ENCODE measurements at regions not wholly inside any gene's neighbourhood (a gene's known extent, or its start where the extent isn't known, plus 50 kb on each side); places are given as distances from the start of the nearest gene placed in this dataset.
"Not testable (repeated sequence)": the region's sequence is repeated elsewhere in the genome, so short reads cannot be mapped to it uniquely, and the experiment has no call there.

GRCh38 chr1:149700677-149701567, 81.6 kb upstream of the FCGR1A start:
- DNase-seq: not testable (repeated sequence)

DNA sequence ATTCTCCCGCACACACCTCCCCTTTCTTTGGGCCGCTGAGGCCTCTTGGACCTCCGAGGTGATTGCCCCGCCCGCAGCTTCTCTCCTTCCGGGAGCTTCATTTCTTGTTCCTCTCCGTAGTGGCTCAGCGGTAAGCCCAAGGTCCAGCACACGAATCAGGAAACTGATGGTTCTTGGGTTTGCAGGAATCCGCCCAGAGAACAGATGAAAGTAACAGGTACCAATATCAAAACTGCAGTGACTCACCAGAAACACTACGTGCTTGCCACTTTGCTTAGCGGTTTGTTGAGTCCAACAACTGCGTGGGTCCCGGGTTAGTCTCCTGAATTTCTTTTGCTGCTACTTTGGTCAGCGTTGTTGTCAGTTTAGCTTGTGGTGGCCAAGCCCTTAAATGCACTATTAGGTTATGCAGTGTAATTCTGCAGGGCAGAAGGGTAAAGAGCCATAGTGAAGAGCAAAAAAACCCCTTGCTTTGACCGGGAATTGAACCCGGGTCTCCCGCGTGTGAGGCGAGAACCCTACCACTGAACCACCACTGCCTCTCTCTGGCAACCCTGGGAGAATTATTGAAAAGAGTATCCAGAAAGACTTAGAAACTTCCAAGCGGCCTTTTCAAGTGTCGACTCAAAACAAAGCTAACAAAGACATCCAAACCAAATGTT, 74.2 kb upstream of the FCGR1A start:
- peak; percentile 58 to 75 for DNase-seq

DNA sequence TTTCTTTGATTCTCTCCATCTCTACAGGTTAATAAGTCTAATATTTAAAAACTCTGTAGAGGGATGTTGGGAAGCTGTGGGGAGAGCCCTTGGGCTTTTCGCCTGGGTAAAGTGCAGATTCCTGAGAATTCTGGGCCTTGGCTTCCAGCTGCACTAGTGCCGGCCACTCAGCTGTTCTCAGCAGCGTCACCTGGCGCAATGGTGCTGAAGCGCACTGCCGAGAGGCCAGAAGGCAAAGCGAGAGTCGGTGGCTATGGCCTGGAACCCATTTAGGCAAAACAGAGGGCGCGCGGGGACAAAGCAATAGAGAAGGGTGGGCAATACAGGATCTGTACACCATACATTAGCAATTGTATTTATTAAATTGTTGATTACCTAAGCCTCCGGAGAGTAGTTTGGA, 70.8 kb upstream of the FCGR1A start:
- not testable (repeated sequence) for DNase-seq

GRCh38 chr1:149712154-149712927, 70.2 kb upstream of the FCGR1A start:
- DNase-seq: peak in 1 of 2 experiments; percentile 25

GRCh38 chr1:149713513-149713912, 69.0 kb upstream of the FCGR1A start:
- not testable (repeated sequence) for DNase-seq

DNA sequence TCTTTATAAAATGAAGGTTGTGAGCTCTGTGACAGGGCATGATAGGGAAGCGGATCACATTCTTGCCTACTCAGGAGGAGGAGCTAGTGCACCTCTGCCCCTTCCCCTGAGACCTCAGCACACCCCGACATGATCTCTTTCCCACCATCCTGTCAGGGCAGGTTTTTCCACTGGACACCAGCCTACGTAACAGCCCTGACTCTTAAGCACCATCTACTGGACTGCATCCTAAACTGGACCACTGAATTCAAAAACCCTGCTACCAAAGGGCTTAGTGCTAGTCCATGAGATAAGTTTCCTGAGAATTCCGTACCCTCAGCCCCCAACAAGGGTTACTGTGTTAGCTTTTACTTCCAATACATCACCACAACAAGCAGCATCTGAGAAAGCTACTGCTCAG, 68.5 kb upstream of the FCGR1A start:
- DNase-seq: not testable (repeated sequence)

- DNase-seq: not testable (repeated sequence)
Observed at GRCh38 chr1:149724618-149725302, 57.7 kb upstream of the FCGR1A start.

DNA sequence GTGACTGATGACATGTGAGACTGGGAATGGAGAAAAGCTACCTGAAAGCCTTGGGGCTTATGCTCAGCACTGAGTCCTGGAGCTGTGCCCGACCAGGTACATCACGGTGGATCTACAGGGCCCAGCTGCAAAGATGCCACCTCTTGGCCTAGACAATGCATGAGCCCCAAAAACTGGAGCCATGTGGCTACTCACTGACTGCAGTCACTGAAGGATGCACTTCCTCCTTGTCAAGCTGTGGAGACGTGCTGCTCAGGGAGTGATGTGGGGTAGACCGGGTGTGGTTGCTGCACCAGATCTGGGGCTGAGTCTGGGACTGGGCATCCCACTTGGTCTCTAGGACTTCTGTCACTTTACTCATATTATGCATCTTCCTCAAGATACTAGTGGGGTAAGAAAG, 55.8 kb upstream of the FCGR1A start:
- DNase-seq: not testable (repeated sequence)

- DNase-seq: not testable (repeated sequence)
Observed at GRCh38 chr1:149728598-149728997, 53.9 kb upstream of the FCGR1A start.

Measured in Kasumi-1 (cell line).